K562 (cell line): ENCODE measurements at regions not wholly inside any gene's neighbourhood (a gene's known extent, or its start where the extent isn't known, plus 50 kb on each side); places are given as distances from the start of the nearest gene placed in this dataset.

ENCODE experiments used
- ATAC-seq: fragments of 200-7000 bp; cut with Tn5 transposase; 3 replicates; pipeline ENCODE4 v1.9.1; 2020; ENCODE audit warnings: moderate library complexity
- BruUV-seq: library from RNA; stranded (reverse); fragments of 400-500 nt; replicated peaks from 2 replicates; lab custom pipeline; 2021; lab: Mats Ljungman, UMichigan
- CTCF ChIA-PET: fragments of 300-600 bp; formaldehyde crosslinking; extraction: SDS; loops from one replicate; lab custom pipeline; 2021; ENCODE audit warnings: low intra/inter-chr PET ratio; lab: Yijun Ruan, JAX
- POLR2A ChIA-PET: fragments of 300-600, 350-650 bp; sonication (Branson Sonifier 250); formaldehyde crosslinking; extraction: SDS; loops from one replicate; lab custom pipeline; 2021; ENCODE audit warnings: antibody characterized with exemption, inconsistent platforms; lab: Yijun Ruan, JAX
- DNase-seq, 4 experiments: peaks; one replicate each; pipeline versions ENCODE4 v3.0.0 to v3.0.0-alpha.2; 2011 to 2018; ENCODE audit warnings: low spot score in 3 of 4, mixed read lengths in 3 of 4; ENCODE audit errors: extremely low read depth in 1 of 4
- FAIRE-seq: peaks from 2 replicates; lab custom pipeline; 2011; peaks lifted over from hg19 to GRCh38; lab: Jason Lieb, UNC
- H2AFZ ChIP-seq: 2 replicates; pipeline ENCODE4 v1.6.0; 2011; ENCODE audit warnings: low read depth, low read length, control low read depth, inconsistent platforms
- H3K27ac ChIP-seq: fragments of 200-600 bp; 3 replicates; pipeline ENCODE4 v1.8.0; 2011; ENCODE audit warnings: low read depth, mild to moderate bottlenecking, control low read depth, inconsistent platforms, low read length, moderate library complexity, mixed read lengths; ENCODE audit errors: extremely low read depth
- H3K27me3 ChIP-seq, 2 experiments: fragments of 300-600 bp in 1 of 2; 2 replicates in 1 of 2; 3 replicates in 1 of 2; pipeline versions ENCODE4 v1.6.0 to v1.8.0; 2011; ENCODE audit warnings: inconsistent platforms in 2 of 2, low read length in 2 of 2, mild to moderate bottlenecking in 1 of 2, mixed read lengths in 1 of 2, moderate library complexity in 1 of 2; ENCODE audit not compliant: control insufficient read depth in 2 of 2, insufficient read depth in 2 of 2
- H3K36me3 ChIP-seq: fragments of 300-600 bp; 3 replicates; pipeline ENCODE4 v1.8.0; 2011; ENCODE audit warnings: mild to moderate bottlenecking, low read length, inconsistent platforms; ENCODE audit not compliant: control insufficient read depth, insufficient read depth
- H3K4me1 ChIP-seq, 2 experiments: fragments of 200-600 bp in 1 of 2; replicated peaks in 1 of 2; 2 replicates in 1 of 2; 3 replicates in 1 of 2; pipeline versions ENCODE4 v1.5.1 to v1.8.0; 2011; ENCODE audit warnings: inconsistent platforms in 2 of 2, low read length in 2 of 2, mild to moderate bottlenecking in 1 of 2, mixed read lengths in 1 of 2, moderate library complexity in 1 of 2; ENCODE audit not compliant: control insufficient read depth in 2 of 2, insufficient read depth in 2 of 2
- H3K4me2 ChIP-seq: 2 replicates; pipeline ENCODE4 v1.6.1; 2011; ENCODE audit warnings: low read length, control low read depth, inconsistent platforms, mixed read lengths; ENCODE audit not compliant: insufficient read depth
- H3K4me3 ChIP-seq: fragments of 200-600 bp; sonication (generic), shearing (Covaris generic); 2 replicates; pipeline ENCODE4 v1.5.1; 2016; ENCODE audit warnings: control low read depth, inconsistent platforms
- H3K79me2 ChIP-seq: fragments of 200-600 bp; 3 replicates; pipeline ENCODE4 v1.8.0; 2011; ENCODE audit warnings: low read length, inconsistent platforms; ENCODE audit not compliant: control insufficient read depth, insufficient read depth
- H3K9ac ChIP-seq, 2 experiments: 2 replicates each; pipeline versions ENCODE4 v1.6.0 to v1.6.1; 2011; ENCODE audit warnings: low read depth in 2 of 2, low read length in 2 of 2, control low read depth in 1 of 2, inconsistent platforms in 1 of 2, mild to moderate bottlenecking in 1 of 2, mixed read lengths in 1 of 2; ENCODE audit not compliant: insufficient read depth in 1 of 2
- H3K9me1 ChIP-seq: one replicate; pipeline ENCODE4 v1.6.0; 2011; ENCODE audit warnings: inconsistent platforms, mild to moderate bottlenecking, low read length, moderate library complexity; ENCODE audit not compliant: control insufficient read depth, insufficient read depth
- H3K9me3 ChIP-seq: replicated peaks from 2 replicates; pipeline ENCODE4 v1.5.1; 2011; ENCODE audit warnings: low read depth, low read length, inconsistent platforms; ENCODE audit not compliant: control insufficient read depth, insufficient read depth
- H4K20me1 ChIP-seq: replicated peaks from 2 replicates; pipeline ENCODE4 v1.6.1; 2011; ENCODE audit warnings: low read length, inconsistent platforms, mixed read lengths; ENCODE audit not compliant: control insufficient read depth, insufficient read depth
- ARID2 ChIP-seq: fragments of 450-650 bp; IDR thresholded peaks from 2 replicates; pipeline ENCODE4 v1.6.1; 2017; ENCODE audit warnings: antibody characterized with exemption, mild to moderate bottlenecking
- CCAR2 ChIP-seq: fragments of 200-400 bp; formaldehyde crosslinking; IDR thresholded peaks from 2 replicates; pipeline ENCODE4 v1.6.1; 2017; ENCODE audit warnings: mild to moderate bottlenecking, low read depth, low read length
- GTF2F1 ChIP-seq: IDR thresholded peaks from 2 replicates; pipeline ENCODE4 v1.6.1; 2011; ENCODE audit warnings: low read depth, low read length, improper control_type of control experiment
- HMG20A ChIP-seq: fragments of 450-650 bp; formaldehyde crosslinking; conservative IDR thresholded peaks from 2 replicates; pipeline ENCODE4 v1.4.0; 2020; ENCODE audit warnings: mild to moderate bottlenecking, mixed read lengths
- IRF2 ChIP-seq: sonication (generic); formaldehyde crosslinking; IDR thresholded peaks from 2 replicates; pipeline ENCODE4 v1.8.1; 2022; ENCODE audit warnings: mild to moderate bottlenecking, missing genetic modification reagents
- TRIM24 ChIP-seq, 2 experiments: fragments of 450-650 bp; IDR thresholded peaks; 2 replicates each; pipeline ENCODE4 v1.6.1; 2016
- USF1 ChIP-seq: sonication (generic); formaldehyde crosslinking; IDR thresholded peaks from 2 replicates; pipeline ENCODE4 v1.9.0; 2022; ENCODE audit warnings: mild to moderate bottlenecking, missing genetic modification reagents
- ZBTB34 ChIP-seq: fragments of 250-450 bp; sonication (Bioruptor Pico); IDR thresholded peaks from 2 replicates; pipeline ENCODE4 v1.8.0; 2021; ENCODE audit warnings: mild to moderate bottlenecking, moderate library complexity
- ZNF146 ChIP-seq: IDR thresholded peaks from one replicate; pipeline ENCODE4 v1.6.1; 2018; ENCODE audit warnings: missing compliant biosample characterization; ENCODE audit not compliant: unreplicated experiment
- ZNF311 ChIP-seq: fragments of 250-450 bp; sonication (Bioruptor Pico); IDR thresholded peaks from 2 replicates; pipeline ENCODE4 v1.4.0; 2020; ENCODE audit warnings: mild to moderate bottlenecking, moderate library complexity
- ZNF766 ChIP-seq: fragments of 200-800 bp; sonication (Bioruptor generic); conservative IDR thresholded peaks from 2 replicates; pipeline ENCODE4 v1.6.1; 2016; ENCODE audit warnings: missing genetic modification characterization, missing compliant biosample characterization
- WGBS: fragments of 100-300 bp; shearing (Covaris generic); methylation state at CpG from one replicate; pipeline ENCODE4 v1.1.6; 2016; ENCODE audit warnings: low coverage, mixed read lengths; ENCODE audit not compliant: insufficient coverage; ENCODE audit errors: missing lambda C conversion rate; 5-methylcytosine and 5-hydroxymethylcytosine counted together
- in situ Hi-C: fragments of 300-500 bp; cut with MboI; formaldehyde crosslinking; loops from 4 replicates; pipeline ENCODE4 v1.15.0; 2018; ENCODE audit warnings: inconsistent platforms, mixed read lengths
- intact Hi-C: fragments of 100-400 bp; cut with micrococcal nuclease; formaldehyde crosslinking; loops from 2 replicates; pipeline ENCODE4 v1.14.2; 2022

DNA sequence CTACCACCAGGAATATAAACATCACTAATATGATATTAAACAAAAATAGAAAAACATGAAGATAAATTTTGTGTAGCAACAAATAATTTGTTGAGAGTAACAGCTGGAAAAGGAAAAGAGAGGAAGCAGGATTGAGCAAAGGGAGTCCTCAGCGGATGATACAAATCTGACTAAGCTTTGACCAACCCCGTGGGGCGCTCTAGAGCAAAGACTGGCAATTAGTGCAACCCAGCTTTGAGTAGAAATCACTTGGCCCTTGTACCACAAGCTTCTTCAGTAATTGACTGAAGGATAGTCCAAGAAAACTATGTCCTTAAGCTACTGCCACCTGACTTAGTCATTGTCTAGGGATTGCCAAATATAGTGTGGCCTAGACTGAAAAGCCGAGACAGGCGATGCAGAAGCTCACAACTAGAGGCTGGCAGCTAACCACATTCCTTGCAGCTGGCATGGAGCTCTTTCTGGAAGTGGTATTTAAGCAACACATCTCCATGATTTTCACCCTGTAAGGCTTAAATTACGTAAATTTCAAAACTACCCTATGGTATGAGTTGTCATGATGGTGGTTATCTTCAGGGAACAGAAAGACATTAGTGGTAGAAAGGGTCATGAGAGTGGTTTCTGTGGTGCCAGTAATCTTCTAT is 396.0 kb downstream of the PDGFC start:
- ATAC-seq (no peak), FAIRE-seq (no peak), DNase-seq (no peak)
- H3K4me3 ChIP-seq: no peak overlapping the region
- WGBS: 0% methylated on average over 6 of the region's 6 CpGs
- H3K9ac ChIP-seq: no peak overlapping the region
- in situ Hi-C loops (no loop called here), intact Hi-C loops (no loop called here)
- no peaks in the 10 kb centered on the region for H3K27me3 ChIP-seq
- BruUV-seq: no TSS peak
- CTCF ChIA-PET: no interaction called here
- no peaks in the 10 kb centered on the region for H3K36me3 ChIP-seq
- no peak overlapping the region for H3K4me2 ChIP-seq
- H2AFZ ChIP-seq: no peak overlapping the region
- H3K27ac ChIP-seq: no peak overlapping the region
- POLR2A ChIA-PET: no interaction called here
- no peaks in the 10 kb centered on the region for H3K9me1 ChIP-seq
- H3K4me1 ChIP-seq: no peaks in the 10 kb centered on the region
- no peaks in the 10 kb centered on the region for H4K20me1 ChIP-seq
- TF ChIP-seq ZNF766 (CRISPR knock-in tag) (no peak), USF1 (CRISPR knock-in tag) (no peak), CCAR2 (no peak), ZNF311 (CRISPR knock-in tag) (no peak), ZBTB34 (CRISPR knock-in tag) (no peak), ARID2 (no peak), GTF2F1 (no peak), ZNF146 (CRISPR knock-in tag) (no peak), IRF2 (CRISPR knock-in tag) (no peak), TRIM24 (IDR thresholded peaks at IDR 0.05) (no peak), HMG20A (CRISPR knock-in tag) (no peak)
- no peaks in the 10 kb centered on the region; the same call in 1 of the 2 replicates for H3K9me3 ChIP-seq
- H3K79me2 ChIP-seq: no peaks in the 10 kb centered on the region
